Tibial nerve (tissue), 4 donors: ENCODE measurements at regions not wholly inside any gene's neighbourhood (a gene's known extent, or its start where the extent isn't known, plus 50 kb on each side); places are given as distances from the start of the nearest gene placed in this dataset.

ENCODE experiments used
- DNase-seq, 2 donors: peaks; one replicate each; pipeline ENCODE4 v3.0.0-alpha.2; 2019; ENCODE audit warnings: low spot score in 2 of 2
- H3K27ac ChIP-seq, 4 donors: fragments of 200-600 bp; sonication (generic) in 3 of 4; one replicate each; pipeline ENCODE4 v1.5.1; 2017 to 2019; ENCODE audit warnings: mild to moderate bottlenecking in 1 of 4
- H3K27me3 ChIP-seq, 2 donors: fragments of 200-600 bp; sonication (generic) in 1 of 2; one replicate each; pipeline versions ENCODE4 v1.5.1 to v1.6.0; 2017 to 2019
- H3K36me3 ChIP-seq, 3 donors: fragments of 200-600 bp; sonication (generic); one replicate each; pipeline ENCODE4 v1.5.1; 2018 to 2019
- H3K4me1 ChIP-seq, 4 donors: fragments of 200-600 bp; sonication (generic) in 3 of 4; one replicate each; pipeline ENCODE4 v1.5.1; 2017 to 2019
- H3K4me3 ChIP-seq, 4 donors: fragments of 200-600 bp; sonication (generic) in 3 of 4; one replicate each; pipeline ENCODE4 v1.5.1; 2017 to 2019; ENCODE audit warnings: mild to moderate bottlenecking in 1 of 4, moderate library complexity in 1 of 4
- H3K9me3 ChIP-seq, 4 donors: fragments of 200-600 bp; sonication (generic) in 3 of 4; one replicate each; pipeline ENCODE4 v1.5.1; 2017 to 2019
- EP300 ChIP-seq, 2 donors: sonication (generic); formaldehyde crosslinking; IDR thresholded peaks; one replicate each; pipeline ENCODE4 v1.6.1; 2017; ENCODE audit warnings: antibody characterized with exemption in 2 of 2, mild to moderate bottlenecking in 1 of 2
- POLR2A ChIP-seq, 2 donors: fragments of 450-650 bp; IDR thresholded peaks; one replicate each; pipeline ENCODE4 v1.6.1; 2017; ENCODE audit warnings: antibody characterized with exemption in 2 of 2, mild to moderate bottlenecking in 2 of 2, moderate library complexity in 2 of 2
- WGBS, 2 donors: methylation state at CpG; one replicate each; pipeline ENCODE4 v1.1.5; 2018; 5-methylcytosine and 5-hydroxymethylcytosine counted together
- TF ChIP-seq, protein P1 (sequence below), 5 experiments: fragments of 200-600 bp in 3 of 5; fragments of 450-650 bp in 2 of 5; sonication (generic) in 3 of 5; IDR thresholded peaks; one replicate each; pipeline ENCODE4 v1.5.1; 2016 to 2019; ENCODE audit warnings: antibody characterized with exemption in 5 of 5, mild to moderate bottlenecking in 3 of 5, moderate library complexity in 2 of 5

DNA sequence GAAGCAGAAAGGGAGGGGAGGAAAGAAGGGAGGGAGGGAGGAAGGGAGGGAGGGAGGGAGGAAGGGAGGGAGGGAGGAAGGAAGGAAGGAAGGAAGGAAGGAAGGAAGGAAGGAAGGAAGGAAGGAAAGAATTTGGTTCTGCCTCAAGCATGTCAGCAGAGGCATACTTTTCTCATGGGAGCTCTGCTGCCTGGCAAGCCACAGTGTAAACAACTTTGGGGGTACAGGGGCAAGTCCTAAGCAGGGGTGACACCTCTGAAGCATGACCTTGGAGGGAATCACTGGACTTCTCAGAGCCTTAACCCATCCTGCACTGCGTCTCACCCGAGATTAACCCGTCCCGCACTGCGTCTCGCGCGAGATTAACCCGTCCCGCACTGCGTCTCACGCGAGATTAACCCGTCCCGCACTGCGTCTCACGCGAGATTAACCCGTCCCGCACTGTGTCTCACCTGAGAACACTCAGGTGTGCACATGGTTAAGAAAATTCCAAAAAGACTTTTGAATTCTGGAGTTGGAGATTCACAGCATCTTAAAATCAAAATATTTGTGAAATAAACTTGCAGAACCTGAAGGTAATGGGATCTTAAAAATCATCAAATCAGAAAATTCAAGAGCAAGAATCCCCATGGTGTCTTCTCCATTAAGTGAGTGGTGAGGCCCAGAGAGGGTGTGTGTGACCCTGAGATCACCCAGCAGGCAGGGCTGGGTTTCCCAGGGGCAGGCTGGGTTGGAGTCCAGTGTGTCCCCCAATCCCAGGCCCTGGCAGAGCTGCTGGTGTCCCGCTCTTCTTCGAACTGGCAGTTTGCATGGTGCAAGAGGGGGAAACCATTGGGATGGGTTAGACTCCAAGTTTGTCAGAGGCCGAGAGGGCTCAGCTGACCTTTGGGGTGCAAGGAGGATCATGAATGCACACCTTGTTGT lies 190.4 kb downstream of the MN1 start:
- no peak for TF ChIP-seq EP300 (IDR thresholded peaks at IDR 0.05)
- TF ChIP-seq, protein P1, sequence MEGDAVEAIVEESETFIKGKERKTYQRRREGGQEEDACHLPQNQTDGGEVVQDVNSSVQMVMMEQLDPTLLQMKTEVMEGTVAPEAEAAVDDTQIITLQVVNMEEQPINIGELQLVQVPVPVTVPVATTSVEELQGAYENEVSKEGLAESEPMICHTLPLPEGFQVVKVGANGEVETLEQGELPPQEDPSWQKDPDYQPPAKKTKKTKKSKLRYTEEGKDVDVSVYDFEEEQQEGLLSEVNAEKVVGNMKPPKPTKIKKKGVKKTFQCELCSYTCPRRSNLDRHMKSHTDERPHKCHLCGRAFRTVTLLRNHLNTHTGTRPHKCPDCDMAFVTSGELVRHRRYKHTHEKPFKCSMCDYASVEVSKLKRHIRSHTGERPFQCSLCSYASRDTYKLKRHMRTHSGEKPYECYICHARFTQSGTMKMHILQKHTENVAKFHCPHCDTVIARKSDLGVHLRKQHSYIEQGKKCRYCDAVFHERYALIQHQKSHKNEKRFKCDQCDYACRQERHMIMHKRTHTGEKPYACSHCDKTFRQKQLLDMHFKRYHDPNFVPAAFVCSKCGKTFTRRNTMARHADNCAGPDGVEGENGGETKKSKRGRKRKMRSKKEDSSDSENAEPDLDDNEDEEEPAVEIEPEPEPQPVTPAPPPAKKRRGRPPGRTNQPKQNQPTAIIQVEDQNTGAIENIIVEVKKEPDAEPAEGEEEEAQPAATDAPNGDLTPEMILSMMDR (IDR thresholded peaks at IDR 0.05) = no peak
- no peak for TF ChIP-seq POLR2A (IDR thresholded peaks at IDR 0.05)
- Histone ChIP-seq H3K4me3 (no peak overlapping the region), H3K9me3 (no peaks in the 10 kb centered on the region), H3K4me1 (peaks cover 0 to 21% (median 4%) of the 10 kb centered on the region in 4 donors), H3K36me3 (no peaks in the 10 kb centered on the region), H3K27ac (no peak overlapping the region), H3K27me3 (peaks cover 0 to 39% of the 10 kb centered on the region in 2 donors)
- WGBS, 2 donors = 87 to 90% methylated on average over 23 of the region's 23 CpGs
- DNase-seq = no peak

DNA sequence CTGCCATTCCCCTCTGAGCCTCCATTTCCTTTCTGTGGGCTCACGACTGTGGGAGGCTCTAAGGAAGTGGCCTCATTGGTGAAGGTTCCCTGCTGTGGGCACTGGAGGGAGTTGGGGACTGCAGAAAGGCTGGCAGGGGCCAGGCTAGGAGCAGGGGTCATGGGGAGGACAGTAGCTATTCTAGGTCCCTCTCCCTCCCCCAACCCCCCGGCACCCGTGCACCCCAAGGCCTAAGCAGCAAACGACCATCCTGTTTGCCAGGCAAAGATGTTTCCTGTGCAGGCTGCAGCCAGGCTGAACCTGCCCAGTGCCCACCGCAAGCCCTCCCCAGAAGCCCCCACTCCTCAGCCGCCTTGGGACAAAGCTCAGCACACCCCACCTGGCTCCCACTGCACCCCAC lies 189.4 kb downstream of the MN1 start:
- DNase-seq = no peak
- TF ChIP-seq EP300 (IDR thresholded peaks at IDR 0.05) (no peak), POLR2A (IDR thresholded peaks at IDR 0.05) (no peak)
- TF ChIP-seq, protein P1 (IDR thresholded peaks at IDR 0.05) = no peak
- H3K27me3 ChIP-seq = peaks cover 0 to 39% of the 10 kb centered on the region in 2 donors
- peaks cover 0 to 21% (median 4%) of the 10 kb centered on the region in 4 donors for H3K4me1 ChIP-seq
- no peak overlapping the region for H3K4me3 ChIP-seq
- 43 to 45% methylated on average over 4 to 5 of the region's 6 CpGs for WGBS, 2 donors
- H3K9me3 ChIP-seq = no peaks in the 10 kb centered on the region
- no peaks in the 10 kb centered on the region for H3K36me3 ChIP-seq
- H3K27ac ChIP-seq = no peak overlapping the region

DNA sequence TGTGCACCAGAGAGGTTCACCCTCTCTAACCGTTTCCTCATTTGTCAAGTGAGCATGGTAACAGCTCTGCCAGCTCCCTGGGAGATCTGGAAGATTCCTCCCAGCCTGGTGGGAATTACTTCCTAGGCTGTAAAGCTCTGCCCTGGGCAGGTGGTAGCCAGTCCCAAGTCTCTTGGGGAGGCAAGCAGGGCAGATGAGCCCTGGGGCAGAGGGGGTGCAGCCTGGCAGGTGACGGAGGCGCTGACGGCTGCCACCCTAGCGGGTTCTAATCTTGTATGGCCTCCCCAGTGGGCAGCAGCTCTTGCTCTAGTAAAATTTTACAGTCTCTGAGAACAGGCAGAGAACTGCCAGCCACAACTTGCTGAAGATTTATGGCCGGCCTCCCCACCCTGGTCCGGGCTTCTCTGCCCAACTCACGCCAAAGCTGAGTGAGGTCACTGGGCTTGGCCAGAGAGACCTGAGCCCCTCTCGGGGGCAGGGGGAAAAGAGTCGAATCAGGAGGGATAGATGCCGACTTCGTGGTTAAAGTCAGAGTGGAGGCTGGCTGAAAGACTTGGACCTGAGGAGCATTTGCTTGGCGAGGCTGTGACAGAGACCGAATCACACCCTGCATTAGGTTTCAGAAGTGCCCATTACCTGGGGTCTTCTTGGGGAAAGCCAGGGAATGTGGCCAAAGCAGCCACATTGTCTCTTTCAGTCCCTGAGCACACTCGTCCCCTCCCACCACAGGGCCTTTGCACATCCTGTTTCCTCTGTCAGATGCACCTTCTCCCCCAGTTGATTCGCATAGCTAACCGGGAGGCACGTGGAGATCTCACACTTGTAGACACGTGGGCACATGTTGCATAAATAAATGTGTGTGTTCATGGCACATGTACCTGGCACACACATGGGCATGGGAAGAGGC lies 188.2 kb downstream of the MN1 start:
- peaks cover 0 to 39% of the 10 kb centered on the region in 2 donors for H3K27me3 ChIP-seq
- H3K4me1 ChIP-seq = peaks cover 0 to 21% (median 4%) of the 10 kb centered on the region in 4 donors
- TF ChIP-seq, protein P1 (IDR thresholded peaks at IDR 0.05) = no peak
- TF ChIP-seq POLR2A (IDR thresholded peaks at IDR 0.05) = no peak
- no peak for TF ChIP-seq EP300 (IDR thresholded peaks at IDR 0.05)
- no peaks in the 10 kb centered on the region for H3K36me3 ChIP-seq
- 73 to 78% methylated on average over 16 to 19 of the region's 19 CpGs for WGBS, 2 donors
- no peak overlapping the region for H3K27ac ChIP-seq
- H3K4me3 ChIP-seq = no peak overlapping the region
- no peaks in the 10 kb centered on the region for H3K9me3 ChIP-seq
- no peak for DNase-seq

DNA sequence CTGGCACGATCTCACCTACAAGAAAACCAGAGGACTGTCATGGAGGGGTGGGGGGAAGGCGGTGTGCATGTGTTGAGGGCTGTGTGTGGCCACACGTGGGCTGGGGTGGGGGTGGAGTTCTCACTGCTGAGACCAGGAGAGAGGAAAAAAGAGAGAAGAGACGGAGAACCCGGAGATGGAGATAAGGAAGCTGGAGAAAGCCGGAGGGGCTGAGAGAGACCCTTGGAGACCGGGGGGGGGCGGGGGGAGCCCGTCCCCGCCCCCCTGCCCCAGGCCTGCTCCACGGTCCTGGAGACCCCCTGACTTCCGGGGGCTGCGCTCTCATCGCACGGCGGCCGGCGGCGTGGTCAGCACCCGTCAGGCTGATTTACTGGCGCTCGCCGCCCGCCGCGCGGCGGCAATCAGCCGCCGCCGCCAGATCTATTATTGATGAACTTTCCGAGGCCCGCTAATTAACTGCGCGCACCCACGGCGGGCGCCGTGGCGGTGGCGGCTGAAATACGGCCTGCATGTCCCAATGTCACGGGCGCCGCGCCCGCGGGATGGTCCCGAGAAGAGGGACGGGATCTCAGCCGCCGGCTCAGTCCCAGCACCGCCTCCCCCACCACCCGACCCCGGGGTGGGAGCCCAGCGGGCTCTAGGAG lies 187.4 kb downstream of the MN1 start:
- H3K4me3 ChIP-seq = peak overlapping the region in 1 of 4 donors; percentile 36
- whole genome bisulfite sequencing, 2 donors = 3 to 10% methylated on average over 21 to 47 of the region's 56 CpGs
- DNase-seq = no peak
- H3K4me1 ChIP-seq = peaks cover 0 to 20% (median 4%) of the 10 kb centered on the region in 4 donors
- no peaks in the 10 kb centered on the region for H3K9me3 ChIP-seq
- H3K27ac ChIP-seq = no peak overlapping the region
- TF ChIP-seq, protein P1 (IDR thresholded peaks at IDR 0.05) = no peak
- no peak for TF ChIP-seq EP300 (IDR thresholded peaks at IDR 0.05)
- no peak for TF ChIP-seq POLR2A (IDR thresholded peaks at IDR 0.05)
- peaks cover 0 to 39% of the 10 kb centered on the region in 2 donors for H3K27me3 ChIP-seq
- H3K36me3 ChIP-seq = no peaks in the 10 kb centered on the region
